ENCODE measurements at regions not wholly inside any gene's neighbourhood (a gene's known extent, or its start where the extent isn't known, plus 50 kb on each side); places are given as distances from the start of the nearest gene placed in this dataset.

GRCh38 chr2:12607971-12608370 lies 108.8 kb upstream of the TRIB2 start:
- no peak overlapping the region for H3K27ac ChIP-seq (ENCODE audit: insufficient read depth in 1 of 2, low read depth in 1 of 2, low read length in 2 of 2, poor library complexity in 1 of 2, severe bottlenecking in 2 of 2)
- no peaks in the 10 kb centered on the region for H3K36me3 ChIP-seq (ENCODE audit: control insufficient read depth in 4 of 4, insufficient read depth in 4 of 4, low read length in 3 of 4)
- H3K4me3 ChIP-seq (ENCODE audit: control insufficient read depth in 1 of 7, extremely low read depth in 1 of 7, insufficient read depth in 4 of 7, low read depth in 2 of 7, low read length in 6 of 7): no peak overlapping the region
- no peak for DNase-seq
- POLR2A ChIA-PET: no interaction called here
- CTCF ChIA-PET: interaction anchor here (1.3 kb wide), 1 partner anchor 440 kb away, joined by 3 read pairs; no protein-coding TSS in a partner anchor
- no peaks in the 10 kb centered on the region for H3K27me3 ChIP-seq (replicated peaks in 2 of 5; ENCODE audit: control insufficient read depth in 4 of 5, insufficient read depth in 5 of 5, low read length in 4 of 5)
- H3K9me3 ChIP-seq (ENCODE audit: control extremely low read depth in 1 of 5, control insufficient read depth in 4 of 5, insufficient read depth in 2 of 5, low read depth in 1 of 5, low read length in 4 of 5): no peaks in the 10 kb centered on the region
- WGBS (ENCODE audit: insufficient coverage): no CpG with 5 or more reads among the region's 3 CpGs
- H3K4me1 ChIP-seq (ENCODE audit: control extremely low read depth in 1 of 4, control insufficient read depth in 4 of 4, insufficient read depth in 4 of 4, low read length in 3 of 4): no peaks in the 10 kb centered on the region

GRCh38 chr2:12610314-12610713 lies 106.4 kb upstream of the TRIB2 start:
- H3K4me1 ChIP-seq (ENCODE audit: control extremely low read depth in 1 of 4, control insufficient read depth in 4 of 4, insufficient read depth in 4 of 4, low read length in 3 of 4): no peaks in the 10 kb centered on the region
- no peak overlapping the region for H3K4me3 ChIP-seq (ENCODE audit: control insufficient read depth in 1 of 7, extremely low read depth in 1 of 7, insufficient read depth in 4 of 7, low read depth in 2 of 7, low read length in 6 of 7)
- H3K27me3 ChIP-seq (replicated peaks in 2 of 5; ENCODE audit: control insufficient read depth in 4 of 5, insufficient read depth in 5 of 5, low read length in 4 of 5): no peaks in the 10 kb centered on the region
- no peak overlapping the region for H3K27ac ChIP-seq (ENCODE audit: insufficient read depth in 1 of 2, low read depth in 1 of 2, low read length in 2 of 2, poor library complexity in 1 of 2, severe bottlenecking in 2 of 2)
- no peak for DNase-seq
- POLR2A ChIA-PET: no interaction called here
- CTCF ChIA-PET: no interaction called here
- no peaks in the 10 kb centered on the region for H3K9me3 ChIP-seq (ENCODE audit: control extremely low read depth in 1 of 5, control insufficient read depth in 4 of 5, insufficient read depth in 2 of 5, low read depth in 1 of 5, low read length in 4 of 5)
- H3K36me3 ChIP-seq (ENCODE audit: control insufficient read depth in 4 of 4, insufficient read depth in 4 of 4, low read length in 3 of 4): no peaks in the 10 kb centered on the region

GRCh38 chr2:12612168-12612567 lies 104.6 kb upstream of the TRIB2 start:
- Histone ChIP-seq H3K27me3 (replicated peaks in 2 of 5; ENCODE audit: control insufficient read depth in 4 of 5, insufficient read depth in 5 of 5, low read length in 4 of 5) (no peaks in the 10 kb centered on the region), H3K4me1 (ENCODE audit: control extremely low read depth in 1 of 4, control insufficient read depth in 4 of 4, insufficient read depth in 4 of 4, low read length in 3 of 4) (no peaks in the 10 kb centered on the region), H3K4me3 (ENCODE audit: control insufficient read depth in 1 of 7, extremely low read depth in 1 of 7, insufficient read depth in 4 of 7, low read depth in 2 of 7, low read length in 6 of 7) (no peak overlapping the region), H3K36me3 (ENCODE audit: control insufficient read depth in 4 of 4, insufficient read depth in 4 of 4, low read length in 3 of 4) (no peaks in the 10 kb centered on the region), H3K27ac (ENCODE audit: insufficient read depth in 1 of 2, low read depth in 1 of 2, low read length in 2 of 2, poor library complexity in 1 of 2, severe bottlenecking in 2 of 2) (no peak overlapping the region), H3K9me3 (ENCODE audit: control extremely low read depth in 1 of 5, control insufficient read depth in 4 of 5, insufficient read depth in 2 of 5, low read depth in 1 of 5, low read length in 4 of 5) (no peaks in the 10 kb centered on the region)
- no peak for DNase-seq
- WGBS (ENCODE audit: insufficient coverage): no CpG with 5 or more reads among the region's 2 CpGs
- ChIA-PET CTCF (interaction anchor here (1.9 kb wide), 1 partner anchor 8 kb away, joined by 5 read pairs; no protein-coding TSS in a partner anchor), POLR2A (no interaction called here)

- H3K27ac ChIP-seq (ENCODE audit: insufficient read depth in 1 of 2, low read depth in 1 of 2, low read length in 2 of 2, poor library complexity in 1 of 2, severe bottlenecking in 2 of 2): no peak overlapping the region
- no peak for DNase-seq
- ChIA-PET CTCF (interaction anchor here (1.9 kb wide), 1 partner anchor 9 kb away, joined by 5 read pairs; no protein-coding TSS in a partner anchor), POLR2A (no interaction called here)
- no peaks in the 10 kb centered on the region for H3K36me3 ChIP-seq (ENCODE audit: control insufficient read depth in 4 of 4, insufficient read depth in 4 of 4, low read length in 3 of 4)
- no peaks in the 10 kb centered on the region for H3K4me1 ChIP-seq (ENCODE audit: control extremely low read depth in 1 of 4, control insufficient read depth in 4 of 4, insufficient read depth in 4 of 4, low read length in 3 of 4)
- H3K9me3 ChIP-seq (ENCODE audit: control extremely low read depth in 1 of 5, control insufficient read depth in 4 of 5, insufficient read depth in 2 of 5, low read depth in 1 of 5, low read length in 4 of 5): no peaks in the 10 kb centered on the region
- no peaks in the 10 kb centered on the region for H3K27me3 ChIP-seq (replicated peaks in 2 of 5; ENCODE audit: control insufficient read depth in 4 of 5, insufficient read depth in 5 of 5, low read length in 4 of 5)
- no peak overlapping the region for H3K4me3 ChIP-seq (ENCODE audit: control insufficient read depth in 1 of 7, extremely low read depth in 1 of 7, insufficient read depth in 4 of 7, low read depth in 2 of 7, low read length in 6 of 7)
- no CpG with 5 or more reads among the region's 2 CpGs for WGBS (ENCODE audit: insufficient coverage)
Measured at GRCh38 chr2:12612671-12613070, 104.1 kb upstream of the TRIB2 start.

GRCh38 chr2:12613137-12613835 lies 103.5 kb upstream of the TRIB2 start:
- CTCF ChIA-PET: interaction anchor here (1.9 kb wide), 1 partner anchor 9 kb away, joined by 5 read pairs; no protein-coding TSS in a partner anchor
- POLR2A ChIA-PET: no interaction called here
- H3K36me3 ChIP-seq (ENCODE audit: control insufficient read depth in 4 of 4, insufficient read depth in 4 of 4, low read length in 3 of 4): no peaks in the 10 kb centered on the region
- H3K27ac ChIP-seq (ENCODE audit: insufficient read depth in 1 of 2, low read depth in 1 of 2, low read length in 2 of 2, poor library complexity in 1 of 2, severe bottlenecking in 2 of 2): no peak overlapping the region
- no peak for DNase-seq
- no peak overlapping the region for H3K4me3 ChIP-seq (ENCODE audit: control insufficient read depth in 1 of 7, extremely low read depth in 1 of 7, insufficient read depth in 4 of 7, low read depth in 2 of 7, low read length in 6 of 7)
- no peaks in the 10 kb centered on the region for H3K27me3 ChIP-seq (replicated peaks in 2 of 5; ENCODE audit: control insufficient read depth in 4 of 5, insufficient read depth in 5 of 5, low read length in 4 of 5)
- H3K9me3 ChIP-seq (ENCODE audit: control extremely low read depth in 1 of 5, control insufficient read depth in 4 of 5, insufficient read depth in 2 of 5, low read depth in 1 of 5, low read length in 4 of 5): no peaks in the 10 kb centered on the region
- no peaks in the 10 kb centered on the region for H3K4me1 ChIP-seq (ENCODE audit: control extremely low read depth in 1 of 4, control insufficient read depth in 4 of 4, insufficient read depth in 4 of 4, low read length in 3 of 4)
- WGBS (ENCODE audit: insufficient coverage): 98% methylated on average over 7 of the region's 7 CpGs

- 100% methylated on average over 1 of the region's 2 CpGs for WGBS (ENCODE audit: insufficient coverage)
Measured at GRCh38 chr2:12615509-12615908, 101.2 kb upstream of the TRIB2 start.

GRCh38 chr2:12616456-12617156 lies 100.1 kb upstream of the TRIB2 start:
- Histone ChIP-seq H3K27ac (ENCODE audit: insufficient read depth in 1 of 2, low read depth in 1 of 2, low read length in 2 of 2, poor library complexity in 1 of 2, severe bottlenecking in 2 of 2) (no peak overlapping the region), H3K36me3 (ENCODE audit: control insufficient read depth in 4 of 4, insufficient read depth in 4 of 4, low read length in 3 of 4) (no peaks in the 10 kb centered on the region), H3K27me3 (replicated peaks in 2 of 5; ENCODE audit: control insufficient read depth in 4 of 5, insufficient read depth in 5 of 5, low read length in 4 of 5) (no peaks in the 10 kb centered on the region), H3K4me3 (ENCODE audit: control insufficient read depth in 1 of 7, extremely low read depth in 1 of 7, insufficient read depth in 4 of 7, low read depth in 2 of 7, low read length in 6 of 7) (no peak overlapping the region), H3K4me1 (ENCODE audit: control extremely low read depth in 1 of 4, control insufficient read depth in 4 of 4, insufficient read depth in 4 of 4, low read length in 3 of 4) (no peaks in the 10 kb centered on the region), H3K9me3 (ENCODE audit: control extremely low read depth in 1 of 5, control insufficient read depth in 4 of 5, insufficient read depth in 2 of 5, low read depth in 1 of 5, low read length in 4 of 5) (no peaks in the 10 kb centered on the region)
- CTCF ChIA-PET: no interaction called here
- DNase-seq: peak in 2 of 3 donors; percentile 9 to 10
- WGBS (ENCODE audit: insufficient coverage): no CpG with 5 or more reads among the region's 2 CpGs
- POLR2A ChIA-PET: no interaction called here

More at GRCh38 chr2:12615509-12615908, 101.2 kb upstream of the TRIB2 start:
- Histone ChIP-seq H3K4me1 (ENCODE audit: control extremely low read depth in 1 of 4, control insufficient read depth in 4 of 4, insufficient read depth in 4 of 4, low read length in 3 of 4) (no peaks in the 10 kb centered on the region), H3K9me3 (ENCODE audit: control extremely low read depth in 1 of 5, control insufficient read depth in 4 of 5, insufficient read depth in 2 of 5, low read depth in 1 of 5, low read length in 4 of 5) (no peaks in the 10 kb centered on the region), H3K27me3 (replicated peaks in 2 of 5; ENCODE audit: control insufficient read depth in 4 of 5, insufficient read depth in 5 of 5, low read length in 4 of 5) (no peaks in the 10 kb centered on the region), H3K4me3 (ENCODE audit: control insufficient read depth in 1 of 7, extremely low read depth in 1 of 7, insufficient read depth in 4 of 7, low read depth in 2 of 7, low read length in 6 of 7) (no peak overlapping the region), H3K36me3 (ENCODE audit: control insufficient read depth in 4 of 4, insufficient read depth in 4 of 4, low read length in 3 of 4) (no peaks in the 10 kb centered on the region), H3K27ac (ENCODE audit: insufficient read depth in 1 of 2, low read depth in 1 of 2, low read length in 2 of 2, poor library complexity in 1 of 2, severe bottlenecking in 2 of 2) (no peak overlapping the region)
- DNase-seq: no peak
- POLR2A ChIA-PET: no interaction called here
- CTCF ChIA-PET: interaction anchor here (0.5 kb wide), 1 partner anchor 28 kb away, joined by 3 read pairs; no protein-coding TSS in a partner anchor

Data from common myeloid progenitor, CD34-positive (primary cell).